Frontal cortex (tissue), 3 donors: ENCODE measurements at regions not wholly inside any gene's neighbourhood (a gene's known extent, or its start where the extent isn't known, plus 50 kb on each side); places are given as distances from the start of the nearest gene placed in this dataset.

Experiments used
- DNase-seq, 2 donors: peaks; one replicate each; pipeline ENCODE4 v3.0.0; 2012; ENCODE audit warnings: low spot score in 2 of 2
- FAIRE-seq: peaks from 2 replicates; lab custom pipeline; 2012; peaks lifted over from hg19 to GRCh38; lab: Jason Lieb, UNC
- donor health status: control.
- donor health status: control.
- donor health status: control.

DNA sequence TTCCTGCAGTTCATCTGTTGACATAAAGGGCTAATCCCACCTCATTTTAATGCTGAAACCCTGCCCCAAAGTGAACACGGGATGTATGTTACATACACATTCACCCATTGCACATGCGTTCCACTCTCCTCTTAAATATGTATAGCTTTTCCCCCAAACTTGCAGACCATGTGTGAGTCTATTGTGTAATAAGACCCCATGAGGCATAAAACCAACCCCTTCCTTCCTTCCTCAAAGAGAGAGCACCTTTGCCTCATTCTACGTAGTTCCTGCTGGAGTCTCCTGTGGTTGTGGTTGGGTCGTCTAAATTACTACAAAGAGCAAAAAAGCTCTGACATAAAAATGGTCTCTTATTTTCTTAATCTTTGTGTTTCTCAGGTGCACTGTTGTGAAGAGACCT is 345.7 kb upstream of the KLF6 start:
- DNase-seq (no peak), FAIRE-seq (no peak)

DNA sequence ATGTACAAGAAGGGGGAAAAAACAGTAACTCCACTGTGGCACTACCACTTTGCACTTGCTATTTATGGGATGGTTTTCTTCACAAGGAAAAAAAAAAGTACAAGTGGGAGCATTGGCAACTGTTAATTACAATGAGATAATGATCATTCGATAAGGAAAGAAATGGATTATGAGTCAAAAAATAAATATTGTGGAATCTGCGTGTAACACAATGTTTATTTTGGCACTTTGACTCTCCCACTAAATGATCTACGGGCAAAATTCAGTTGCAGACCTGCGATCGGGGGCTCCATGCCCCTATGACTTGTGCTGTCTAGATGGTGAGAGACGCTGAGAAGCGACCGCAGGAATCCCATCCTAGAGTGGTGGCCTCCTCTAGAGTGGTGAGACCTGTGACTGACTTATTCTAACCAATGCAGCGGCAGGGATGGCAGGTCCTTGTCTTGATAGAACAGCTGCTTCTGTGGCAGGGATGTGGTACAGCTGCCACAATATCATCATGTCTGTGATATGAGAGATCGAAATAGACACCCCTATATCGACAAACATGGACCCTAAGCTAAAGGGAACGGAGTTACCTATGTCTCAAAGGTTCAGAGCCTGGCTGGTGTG is 345.0 kb upstream of the KLF6 start:
- DNase-seq (no peak), FAIRE-seq (no peak)

GRCh38 chr10:4127518-4128315 is 342.7 kb upstream of the KLF6 start:
- FAIRE-seq, result no peak
- no peak for DNase-seq

GRCh38 chr10:4125776-4126175 is 340.8 kb upstream of the KLF6 start:
- FAIRE-seq (no peak), DNase-seq (no peak)

GRCh38 chr10:4121502-4122380 is 336.7 kb upstream of the KLF6 start:
- DNase-seq, result no peak
- FAIRE-seq, result no peak

DNA sequence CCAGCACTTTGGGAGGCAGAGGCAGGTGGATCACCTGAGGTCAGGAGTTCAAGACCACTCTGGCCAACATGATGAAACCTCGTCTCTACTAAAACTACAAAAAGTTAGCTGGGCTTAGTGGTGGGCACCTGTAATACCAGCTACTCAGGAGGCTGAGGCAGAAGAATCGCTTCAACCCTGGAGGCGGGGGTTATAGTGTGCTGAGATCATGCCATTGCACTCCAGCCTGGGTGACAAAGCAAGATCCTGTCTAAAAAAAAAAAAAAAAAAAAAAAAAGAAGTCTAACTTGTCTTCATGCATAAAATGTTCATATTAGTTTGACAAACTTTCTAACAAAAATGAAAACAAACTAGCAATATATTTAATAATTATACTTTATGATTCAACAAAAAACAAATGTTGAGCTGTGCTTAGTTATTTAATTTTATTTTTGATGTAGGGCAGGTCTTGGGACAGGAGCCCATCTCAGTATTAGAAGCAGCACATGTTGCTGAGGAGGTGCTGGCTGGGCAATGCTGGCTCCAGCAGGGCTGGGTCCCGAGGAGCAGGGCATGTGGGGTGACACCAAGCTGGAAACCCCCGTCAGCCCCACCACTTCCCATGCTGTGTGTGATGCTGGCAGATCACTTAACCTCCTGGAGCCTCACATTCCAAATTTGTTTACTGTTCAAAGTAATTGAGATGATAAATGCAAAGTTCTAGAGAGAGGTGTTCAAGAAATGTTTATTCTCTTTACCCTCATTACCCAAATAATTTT is 335.3 kb upstream of the KLF6 start:
- no peak for FAIRE-seq
- DNase-seq, result no peak

DNA sequence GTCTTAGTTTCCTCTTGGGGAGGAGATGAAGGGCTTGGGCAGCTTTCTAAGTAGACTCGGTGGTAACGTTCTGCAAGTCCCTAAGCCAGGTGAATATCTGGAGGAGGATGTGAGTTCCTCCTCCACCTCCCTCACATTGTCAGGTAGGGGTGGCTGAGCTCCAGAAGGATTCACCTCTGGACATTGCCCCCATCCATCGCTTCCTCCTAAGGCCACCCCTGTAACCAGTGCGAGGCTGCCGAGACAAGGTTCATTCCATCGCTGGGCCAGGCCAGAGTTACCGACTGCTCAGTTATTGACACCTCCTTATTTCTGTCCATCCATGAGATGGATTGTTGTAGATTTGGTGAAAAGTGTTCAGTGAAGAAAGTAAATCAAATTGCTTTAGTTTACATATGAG is 334.1 kb upstream of the KLF6 start:
- no peak for DNase-seq
- no peak for FAIRE-seq

DNA sequence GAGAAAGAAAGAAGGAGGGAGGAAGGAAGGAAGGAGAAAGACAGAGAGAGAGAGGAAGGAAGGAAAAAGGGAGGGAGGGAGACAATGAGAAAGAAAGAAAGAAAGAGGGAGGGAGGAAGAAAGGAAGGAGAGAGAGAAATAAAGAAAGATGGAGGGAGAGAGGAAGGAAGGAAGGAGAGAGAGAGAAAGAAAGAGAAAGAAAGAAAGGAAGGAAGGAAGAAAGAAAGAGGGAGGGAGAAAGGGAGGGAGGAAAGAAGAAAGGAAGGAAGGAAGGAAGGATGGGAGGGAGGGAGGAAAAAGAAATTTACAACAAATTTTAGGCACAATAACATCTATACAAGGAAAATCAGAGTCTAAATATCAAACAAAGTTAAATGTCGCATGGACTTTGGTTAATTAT is 332.6 kb upstream of the KLF6 start:
- FAIRE-seq, result no peak
- DNase-seq, result no peak

DNA sequence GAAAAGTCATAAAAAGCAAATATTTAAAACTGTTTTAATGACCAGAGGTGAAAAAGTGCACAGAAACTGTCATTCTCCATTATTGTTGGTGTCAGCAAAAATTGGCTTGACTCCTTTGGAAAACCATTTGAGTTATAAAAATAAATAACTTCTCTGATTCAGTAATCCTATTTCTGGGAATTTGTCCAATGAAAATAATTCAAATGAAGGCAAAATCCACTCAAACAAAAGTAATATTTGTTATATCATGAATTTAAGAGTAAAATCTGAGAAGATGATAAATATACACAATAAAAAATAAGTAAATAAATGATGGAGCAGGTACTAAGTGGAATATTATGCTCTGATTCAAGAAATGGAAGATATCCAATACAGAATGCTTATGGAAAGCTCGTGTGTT is 326.6 kb upstream of the KLF6 start:
- no peak for DNase-seq
- FAIRE-seq, result no peak

- no peak for FAIRE-seq
- DNase-seq, result no peak
These were observed 324.5 kb upstream of the KLF6 start for GRCh38 chr10:4109469-4109868.

DNA sequence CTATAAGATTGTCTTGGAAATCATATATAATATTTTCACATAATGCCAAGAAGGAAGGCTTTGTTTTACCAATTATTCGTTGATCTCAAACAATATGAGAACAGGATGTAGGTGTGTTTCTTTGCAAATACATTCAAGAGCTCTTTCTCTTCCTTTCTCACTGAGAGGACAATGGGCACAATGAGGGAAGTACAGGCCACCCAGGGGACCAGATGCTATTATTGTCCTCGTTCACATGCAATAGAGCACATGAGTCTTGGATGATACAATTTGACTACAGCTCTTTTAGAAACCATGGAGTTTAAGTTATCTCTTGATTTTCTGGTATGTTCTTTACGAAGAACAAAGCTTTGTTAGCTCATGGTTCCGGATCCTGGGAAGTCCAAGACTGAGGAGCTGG is 323.7 kb upstream of the KLF6 start:
- FAIRE-seq (no peak), DNase-seq (no peak)

DNA sequence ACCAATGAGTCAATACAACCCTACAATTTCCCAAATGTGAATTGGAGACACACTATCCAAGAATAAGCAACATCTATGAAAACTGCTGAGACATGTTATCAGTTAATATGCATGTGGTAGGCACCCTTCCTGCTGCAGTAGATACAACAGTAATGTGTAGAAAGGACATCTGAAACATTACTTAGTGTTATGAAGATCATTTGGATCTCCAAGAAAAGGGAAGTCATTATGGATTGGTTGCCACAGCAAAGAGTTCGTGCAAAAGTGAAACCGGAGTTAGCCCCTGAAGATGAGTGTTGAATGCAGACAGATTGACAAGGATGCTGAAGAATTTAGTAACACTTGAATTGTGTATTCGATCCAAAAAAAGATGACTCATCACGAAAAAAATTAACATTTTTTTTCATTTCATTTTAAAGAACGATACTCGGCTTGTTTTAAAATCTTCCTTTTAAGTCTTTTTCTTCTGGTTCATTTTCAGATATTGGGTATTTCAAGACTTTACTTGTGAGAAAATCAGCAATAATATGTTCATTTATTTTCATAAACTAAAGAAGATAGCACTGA is 322.4 kb upstream of the KLF6 start:
- no peak for FAIRE-seq
- no peak for DNase-seq

DNA sequence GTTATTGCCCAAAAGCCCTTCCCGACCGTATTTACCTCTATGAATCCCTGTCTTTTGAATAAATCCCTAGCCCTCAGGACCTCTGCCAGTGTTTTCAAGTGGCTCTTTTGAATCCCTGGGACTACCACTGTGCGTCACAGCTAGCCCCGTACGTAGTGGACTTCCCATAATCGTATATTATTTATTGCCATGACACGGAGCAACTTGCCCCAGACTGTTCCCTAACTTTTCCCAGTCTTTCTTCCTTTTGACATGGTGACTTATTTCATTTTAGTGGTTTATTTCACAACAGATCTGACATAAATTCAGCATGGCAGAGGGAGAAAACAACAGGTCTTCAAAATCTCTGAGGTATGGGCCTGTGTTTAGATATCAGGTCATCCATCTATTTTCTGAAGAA is 318.6 kb upstream of the KLF6 start:
- FAIRE-seq, result no peak

DNA sequence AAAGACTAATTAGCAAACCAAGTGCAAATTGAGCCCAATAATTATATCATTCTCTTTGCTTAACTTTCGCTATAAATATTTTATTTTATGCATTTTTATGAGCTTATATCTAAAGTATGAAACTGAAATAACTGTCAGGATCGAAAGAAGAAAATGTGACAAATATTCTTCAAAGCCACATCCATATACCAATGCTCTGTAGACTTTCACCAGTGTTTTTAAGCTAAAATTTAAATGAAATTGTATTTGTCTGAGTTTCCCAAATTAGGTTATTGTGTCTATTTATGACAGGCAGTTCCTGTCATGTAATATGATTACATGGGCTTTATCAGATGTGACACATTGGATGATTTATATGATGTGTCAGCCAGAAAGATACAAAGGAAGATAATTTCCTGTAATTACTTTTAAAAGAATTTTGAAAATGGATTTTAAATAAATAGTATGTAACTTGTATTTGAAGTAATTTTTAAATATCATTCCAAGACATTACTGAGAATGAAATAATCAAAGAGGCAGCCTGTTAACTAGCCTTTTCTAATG is 317.9 kb upstream of the KLF6 start:
- DNase-seq (no peak), FAIRE-seq (no peak)

More for the DNA sequence above, 318.6 kb upstream of the KLF6 start:
- DNase-seq, result no peak

DNA sequence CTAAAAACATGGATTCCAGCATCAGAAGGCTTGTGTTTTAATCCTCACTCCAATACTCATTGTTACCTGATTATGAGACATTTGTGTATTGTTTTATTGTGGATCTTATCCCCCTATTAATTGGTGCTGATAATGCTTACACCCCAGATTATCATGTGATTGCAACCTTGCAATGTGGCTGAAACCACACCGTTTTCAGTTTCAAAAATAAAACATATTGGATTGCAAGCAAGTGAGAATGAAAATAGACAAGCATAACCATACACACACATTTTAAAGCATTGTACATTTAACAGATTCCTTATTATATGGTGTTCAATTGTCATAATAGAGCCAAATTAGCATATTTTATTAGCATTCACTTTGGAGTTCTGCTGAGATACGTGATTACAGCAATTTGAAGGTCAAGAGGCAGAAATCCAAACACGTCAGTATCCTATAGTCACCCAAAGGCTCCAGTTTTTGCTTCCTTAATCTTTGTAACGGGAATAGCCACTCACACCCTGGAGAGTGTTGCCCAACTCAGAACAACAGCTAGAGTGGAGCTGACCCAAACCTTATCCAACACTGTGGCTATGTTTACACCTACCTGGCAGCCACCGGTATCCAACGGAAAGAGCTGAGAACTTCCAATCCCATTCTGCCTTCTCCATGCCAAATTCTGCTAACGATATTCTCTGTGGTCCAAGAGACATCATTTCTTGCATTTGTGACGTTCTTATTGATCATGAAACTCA is 317.1 kb upstream of the KLF6 start:
- FAIRE-seq, result no peak

DNA sequence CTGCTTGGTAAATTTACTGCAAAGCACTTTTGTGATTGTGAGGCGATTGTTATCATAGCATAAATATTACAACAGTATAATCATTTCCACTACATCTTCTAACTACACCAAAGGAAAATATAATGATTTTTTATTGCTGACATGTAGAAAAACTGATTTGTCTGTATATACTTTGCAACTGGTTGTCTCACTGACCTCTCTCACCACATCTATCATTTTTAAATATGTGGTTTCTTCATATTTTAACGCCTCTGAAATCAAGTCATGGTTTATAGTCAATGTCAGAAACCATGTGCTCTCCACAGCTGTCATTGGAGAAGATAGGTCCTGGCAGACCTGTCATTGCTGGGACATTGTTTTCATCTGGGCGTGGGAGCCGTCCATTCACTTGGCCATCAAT is 315.4 kb upstream of the KLF6 start:
- FAIRE-seq (no peak), DNase-seq (no peak)

More for the DNA sequence above, 317.1 kb upstream of the KLF6 start:
- no peak for DNase-seq

GRCh38 chr10:4099202-4099601 is 314.2 kb upstream of the KLF6 start:
- no peak for DNase-seq
- no peak for FAIRE-seq

DNA sequence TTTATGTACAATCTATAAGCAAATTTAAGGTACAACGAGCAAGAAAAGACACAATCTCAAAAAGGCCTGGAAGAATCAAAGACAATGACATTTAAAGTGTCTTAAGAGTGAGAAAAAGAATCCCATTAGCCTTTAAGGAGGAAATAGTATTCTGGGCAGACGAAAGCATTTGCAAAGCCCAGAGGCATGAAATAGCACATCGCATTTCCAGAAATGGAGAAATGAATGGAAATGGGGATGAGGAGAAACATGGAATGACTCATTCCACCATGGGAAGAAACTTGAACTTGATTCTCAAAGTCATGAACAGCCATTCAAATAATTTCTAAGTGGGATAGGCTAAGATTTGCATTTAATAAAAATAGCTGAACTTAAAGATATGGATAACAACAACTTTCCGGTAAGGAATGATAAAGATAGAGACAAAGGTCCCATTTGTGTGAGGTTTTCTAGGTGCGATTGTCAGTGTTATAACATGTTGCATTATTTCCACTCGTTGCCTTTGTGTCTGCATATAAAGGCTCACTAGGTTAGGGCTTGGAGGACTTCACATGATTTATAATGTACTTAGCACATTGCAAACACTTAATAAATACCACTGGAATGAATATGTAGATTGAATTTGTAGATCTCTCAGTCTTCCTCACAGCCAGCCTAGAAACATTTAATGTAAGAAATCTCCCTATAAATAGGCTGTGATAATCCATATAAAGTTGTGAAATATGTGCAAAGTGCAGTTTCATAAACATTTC is 310.3 kb upstream of the KLF6 start:
- FAIRE-seq (no peak), DNase-seq (no peak)
